Gastrocnemius medialis (tissue), 4 donors: ENCODE measurements at regions not wholly inside any gene's neighbourhood (a gene's known extent, or its start where the extent isn't known, plus 50 kb on each side); places are given as distances from the start of the nearest gene placed in this dataset.
"Not testable (repeated sequence)": the region's sequence is repeated elsewhere in the genome, so short reads cannot be mapped to it uniquely, and the experiment has no call there.

Source experiments
- ATAC-seq, 2 donors: fragments of 150-250 bp; one replicate each; pipeline ENCODE4 v1.9.1; 2016
- DNase-seq, 2 donors: peaks; one replicate each; pipeline ENCODE4 v3.0.0-alpha.2; 2019
- H3K27ac ChIP-seq, 4 donors: fragments of 200-600 bp; sonication (generic); 1 replicate in 1 of 4; 2 replicates in 3 of 4; pipeline ENCODE4 v1.5.1; 2016 to 2018; ENCODE audit warnings: mild to moderate bottlenecking in 2 of 4, moderate library complexity in 1 of 4
- H3K27me3 ChIP-seq, 3 donors: fragments of 200-600 bp; sonication (generic) in 2 of 3; 1 replicate in 1 of 3; 2 replicates in 2 of 3; pipeline versions ENCODE4 v1.5.1 to v1.6.0; 2016 to 2019; ENCODE audit warnings: mild to moderate bottlenecking in 1 of 3, moderate library complexity in 1 of 3
- H3K36me3 ChIP-seq, 2 donors: fragments of 200-600 bp; sonication (generic) in 1 of 2; one replicate each; pipeline ENCODE4 v1.5.1; 2017 to 2018
- H3K4me1 ChIP-seq, 2 donors: fragments of 200-600 bp; sonication (generic) in 1 of 2; one replicate each; pipeline ENCODE4 v1.5.1; 2016 to 2017; ENCODE audit warnings: mild to moderate bottlenecking in 2 of 2
- H3K4me3 ChIP-seq, 4 donors: fragments of 200-600 bp; sonication (generic) in 3 of 4; 1 replicate in 1 of 4; 2 replicates in 3 of 4; pipeline ENCODE4 v1.5.1; 2016 to 2019; ENCODE audit warnings: mild to moderate bottlenecking in 2 of 4
- H3K9me3 ChIP-seq, 3 donors: fragments of 200-600 bp; sonication (generic) in 2 of 3; 1 replicate in 1 of 3; 2 replicates in 2 of 3; pipeline ENCODE4 v1.5.1; 2016 to 2019
- CTCF ChIP-seq, 5 experiments: fragments of 450-650 bp in 3 of 5; fragments of 200-600 bp in 2 of 5; sonication (generic) in 2 of 5; IDR thresholded peaks in 4 of 5; conservative IDR thresholded peaks in 1 of 5; 1 replicate in 4 of 5; 2 replicates in 1 of 5; pipeline ENCODE4 v1.5.1; 2016 to 2019; ENCODE audit warnings: antibody characterized with exemption in 5 of 5, mild to moderate bottlenecking in 3 of 5, moderate library complexity in 3 of 5
- POLR2A ChIP-seq, 2 donors: fragments of 450-650 bp; IDR thresholded peaks; one replicate each; pipeline ENCODE4 v1.6.1; 2017; ENCODE audit warnings: antibody characterized with exemption in 2 of 2, mild to moderate bottlenecking in 2 of 2, moderate library complexity in 2 of 2
- in situ Hi-C, 4 donors: fragments of 200-750 bp; cut with MboI; loops; one replicate each; pipeline versions ENCODE4 v1.15.0 to v1.8.0; 2017; ENCODE audit warnings: low sequenced_read_pairs in 4 of 4
- intact Hi-C: fragments of 100-400 bp; cut with DNase I; formaldehyde crosslinking; loops from one replicate; pipeline ENCODE4 v1.15.1; 2023; ENCODE audit warnings: low total_unique reads

GRCh38 chr22:25396615-25397200 is 167.8 kb upstream of the GRK3 start:
- H3K4me1 ChIP-seq, result peaks cover 12 to 19% of the 10 kb centered on the region in 2 donors
- intact Hi-C loops, result no loop called here
- in situ Hi-C loops, result no loop called here

GRCh38 chr22:25397616-25398015 is 166.9 kb upstream of the GRK3 start:
- Histone ChIP-seq H3K27me3 (no peaks in the 10 kb centered on the region), H3K4me3 (no peak overlapping the region), H3K4me1 (peaks cover 16 to 24% of the 10 kb centered on the region in 2 donors), H3K27ac (no peak overlapping the region), H3K9me3 (no peaks in the 10 kb centered on the region), H3K36me3 (no peaks in the 10 kb centered on the region)
- intact Hi-C loops (no loop called here), in situ Hi-C loops (no loop called here)
- ATAC-seq (no peak), DNase-seq (no peak)
- TF ChIP-seq CTCF (IDR thresholded peaks at IDR 0.05 in 4 of 5, conservative IDR thresholded peaks at IDR 0.05 in 1 of 5), result no peak
- no peak for TF ChIP-seq POLR2A (IDR thresholded peaks at IDR 0.05)

More at GRCh38 chr22:25396615-25397200, 167.8 kb upstream of the GRK3 start:
- TF ChIP-seq CTCF (IDR thresholded peaks at IDR 0.05 in 4 of 5, conservative IDR thresholded peaks at IDR 0.05 in 1 of 5) (no peak), POLR2A (IDR thresholded peaks at IDR 0.05) (no peak)
- Histone ChIP-seq H3K4me3 (no peak overlapping the region), H3K27ac (no peak overlapping the region), H3K9me3 (no peaks in the 10 kb centered on the region), H3K27me3 (no peaks in the 10 kb centered on the region), H3K36me3 (no peaks in the 10 kb centered on the region)
- DNase-seq (no peak), ATAC-seq (no peak)

- DNase-seq, H3K9me3 ChIP-seq, H3K27me3 ChIP-seq, in situ Hi-C loops, H3K4me3 ChIP-seq, H3K36me3 ChIP-seq, intact Hi-C loops, H3K27ac ChIP-seq, ATAC-seq: not testable (repeated sequence)
- peaks cover 26 to 32% of the 10 kb centered on the region in 2 donors for H3K4me1 ChIP-seq
Measured at GRCh38 chr22:25398591-25399062, 165.8 kb upstream of the GRK3 start.

GRCh38 chr22:25399649-25400151 is 164.8 kb upstream of the GRK3 start:
- Histone ChIP-seq H3K27ac (no peak overlapping the region), H3K4me1 (peaks cover 27 to 38% of the 10 kb centered on the region in 2 donors), H3K4me3 (no peak overlapping the region), H3K36me3 (no peaks in the 10 kb centered on the region), H3K9me3 (no peaks in the 10 kb centered on the region), H3K27me3 (no peaks in the 10 kb centered on the region)
- no peak for ATAC-seq
- intact Hi-C loops, result no loop called here
- DNase-seq, result no peak
- TF ChIP-seq CTCF (IDR thresholded peaks at IDR 0.05 in 4 of 5, conservative IDR thresholded peaks at IDR 0.05 in 1 of 5), result no peak
- TF ChIP-seq POLR2A (IDR thresholded peaks at IDR 0.05), result no peak
- in situ Hi-C loops, result no loop called here

- ATAC-seq, result no peak
- intact Hi-C loops, result no loop called here
Measured at GRCh38 chr22:25402160-25402500, 162.3 kb upstream of the GRK3 start.

More at GRCh38 chr22:25402160-25402500, 162.3 kb upstream of the GRK3 start:
- no peaks in the 10 kb centered on the region for H3K9me3 ChIP-seq
- H3K27me3 ChIP-seq, result no peaks in the 10 kb centered on the region
- in situ Hi-C loops, result no loop called here
- no peaks in the 10 kb centered on the region for H3K36me3 ChIP-seq
- peaks cover 32 to 33% of the 10 kb centered on the region in 2 donors for H3K4me1 ChIP-seq
- DNase-seq, result no peak
- H3K27ac ChIP-seq, result peak overlapping the region in 2 of 4 donors; percentile 73 to 81
- no peak overlapping the region for H3K4me3 ChIP-seq
- TF ChIP-seq POLR2A (IDR thresholded peaks at IDR 0.05) (no peak), CTCF (IDR thresholded peaks at IDR 0.05 in 4 of 5, conservative IDR thresholded peaks at IDR 0.05 in 1 of 5) (no peak)
